ENCODE measurements at regions not wholly inside any gene's neighbourhood (a gene's known extent, or its start where the extent isn't known, plus 50 kb on each side); places are given as distances from the start of the nearest gene placed in this dataset.

DNA sequence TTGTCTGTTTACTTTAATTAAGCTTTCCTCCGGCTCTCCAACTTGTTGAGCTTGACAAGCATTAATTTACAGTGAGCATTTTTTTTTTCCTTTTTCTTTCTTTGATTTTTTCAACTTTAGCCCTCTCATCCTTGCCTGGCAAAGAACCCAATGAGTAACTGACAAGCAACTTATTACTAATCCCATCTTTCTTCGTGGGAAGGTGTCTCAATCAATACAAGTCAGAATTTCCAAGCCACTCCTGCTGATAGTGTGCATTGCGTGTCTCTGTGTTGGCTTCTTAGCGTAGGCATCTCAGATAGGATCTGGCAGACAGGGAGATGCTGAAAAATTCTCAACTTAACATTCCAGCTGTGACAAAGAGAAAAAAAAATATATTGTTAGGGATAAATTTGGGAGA is 527.7 kb upstream of the WWC1 start:
- Mint-ChIP-seq H3K9me3 (peaks cover 0 to 3% (median under 1%) of the 10 kb centered on the region in 8 donors), H3K4me1 (no peaks in the 10 kb centered on the region), H3K27ac (no peak overlapping the region), H3K36me3 (no peaks in the 10 kb centered on the region), H3K4me3 (no peak overlapping the region), H3K27me3 (peaks cover 0 to 4% of the 10 kb centered on the region in 2 donors)
- H3K36me3 ChIP-seq (ENCODE audit: insufficient read depth, low read length) = no peaks in the 10 kb centered on the region
- POLR2A ChIA-PET (ENCODE audit: partially characterized antibody) = no interaction called here
- no peak overlapping the region for H3K27ac ChIP-seq (ENCODE audit: low read depth, low read length)
- H3K9me3 ChIP-seq (ENCODE audit: control insufficient read depth in 1 of 2, low read length in 2 of 2) = no peaks in the 10 kb centered on the region
- DNase-seq = no peak
- intact Hi-C loops (cut with micrococcal nuclease) = no loop called here
- H3K27me3 ChIP-seq (ENCODE audit: insufficient read depth, low read length) = no peaks in the 10 kb centered on the region
- H3K4me3 ChIP-seq (ENCODE audit: low read length in 2 of 2) = no peak overlapping the region
- no peaks in the 10 kb centered on the region for H3K4me1 ChIP-seq (ENCODE audit: insufficient read depth, low read length)
- CTCF ChIA-PET (ENCODE audit: partially characterized antibody) = no interaction called here

DNA sequence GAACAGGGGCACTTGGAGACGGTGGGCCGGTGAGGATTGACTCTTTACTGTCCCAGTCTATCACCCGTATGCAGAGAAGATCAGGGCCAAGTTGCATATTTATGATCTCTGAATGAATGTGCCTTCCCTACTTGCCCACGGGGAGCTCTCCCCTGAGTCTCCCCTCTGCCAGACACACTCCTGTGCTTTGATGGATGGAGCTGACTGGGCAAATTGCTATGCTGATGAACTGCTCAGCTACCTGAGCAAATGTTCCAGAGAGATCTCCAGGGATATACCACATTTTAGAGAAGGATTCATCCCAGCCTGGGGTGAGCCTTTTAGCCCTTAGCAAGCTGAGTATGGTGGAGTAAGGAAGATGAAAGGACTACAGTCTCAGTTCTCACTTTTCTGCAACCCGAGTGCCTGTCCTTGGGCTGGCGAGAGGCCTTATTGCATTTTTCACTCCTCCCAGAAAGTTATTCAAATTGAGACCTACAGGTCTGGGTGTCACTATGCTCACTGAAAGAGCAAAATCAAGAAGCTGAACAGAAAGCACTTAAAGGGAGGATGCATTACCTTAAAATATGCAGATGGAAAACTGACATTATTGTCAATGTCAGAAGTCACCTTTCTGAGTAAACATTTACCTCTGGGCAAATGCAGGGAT is 526.7 kb upstream of the WWC1 start:
- Mint-ChIP-seq H3K27me3 (peaks cover 0 to 4% of the 10 kb centered on the region in 2 donors), H3K36me3 (no peaks in the 10 kb centered on the region), H3K9me3 (peaks cover 0 to 3% (median under 1%) of the 10 kb centered on the region in 8 donors), H3K4me3 (no peak overlapping the region), H3K27ac (no peak overlapping the region), H3K4me1 (no peaks in the 10 kb centered on the region)
- Histone ChIP-seq H3K4me3 (ENCODE audit: low read length in 2 of 2) (no peak overlapping the region), H3K27me3 (ENCODE audit: insufficient read depth, low read length) (no peaks in the 10 kb centered on the region), H3K36me3 (ENCODE audit: insufficient read depth, low read length) (no peaks in the 10 kb centered on the region), H3K4me1 (ENCODE audit: insufficient read depth, low read length) (no peaks in the 10 kb centered on the region), H3K9me3 (ENCODE audit: control insufficient read depth in 1 of 2, low read length in 2 of 2) (no peaks in the 10 kb centered on the region), H3K27ac (ENCODE audit: low read depth, low read length) (no peak overlapping the region)
- no peak for DNase-seq
- ChIA-PET CTCF (ENCODE audit: partially characterized antibody) (no interaction called here), POLR2A (ENCODE audit: partially characterized antibody) (no interaction called here)
- intact Hi-C loops (cut with micrococcal nuclease) = no loop called here

DNA sequence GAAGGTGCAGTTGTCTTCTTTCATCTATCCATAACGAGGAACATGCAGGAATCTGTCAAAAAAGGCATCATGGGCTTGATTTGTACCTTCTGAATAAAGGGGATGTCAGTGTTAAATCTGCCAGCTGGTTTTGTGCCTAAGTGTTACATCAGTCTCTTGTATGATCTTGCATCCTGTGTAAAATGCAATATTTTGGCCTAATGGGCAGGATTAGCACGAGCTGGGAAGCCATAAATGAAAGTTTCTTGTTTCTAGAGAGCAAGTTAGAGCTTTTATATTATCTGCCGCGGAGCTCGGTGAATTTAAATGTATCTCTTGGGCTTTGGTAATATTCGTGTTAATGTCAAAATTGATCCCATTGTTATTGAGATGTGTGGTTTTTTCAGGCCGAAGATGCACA is 526.1 kb upstream of the WWC1 start:
- Histone ChIP-seq H3K4me3 (ENCODE audit: low read length in 2 of 2) (no peak overlapping the region), H3K9me3 (ENCODE audit: control insufficient read depth in 1 of 2, low read length in 2 of 2) (no peaks in the 10 kb centered on the region), H3K4me1 (ENCODE audit: insufficient read depth, low read length) (no peaks in the 10 kb centered on the region), H3K27ac (ENCODE audit: low read depth, low read length) (no peak overlapping the region), H3K36me3 (ENCODE audit: insufficient read depth, low read length) (no peaks in the 10 kb centered on the region), H3K27me3 (ENCODE audit: insufficient read depth, low read length) (no peaks in the 10 kb centered on the region)
- Mint-ChIP-seq H3K36me3 (no peaks in the 10 kb centered on the region), H3K4me3 (no peak overlapping the region), H3K9me3 (peaks cover 0 to 3% (median under 1%) of the 10 kb centered on the region in 8 donors), H3K27me3 (peaks cover 0 to 3% of the 10 kb centered on the region in 2 donors), H3K4me1 (no peaks in the 10 kb centered on the region), H3K27ac (no peak overlapping the region)
- ChIA-PET POLR2A (ENCODE audit: partially characterized antibody) (no interaction called here), CTCF (ENCODE audit: partially characterized antibody) (no interaction called here)
- intact Hi-C loops (cut with micrococcal nuclease) = no loop called here
- DNase-seq = no peak

DNA sequence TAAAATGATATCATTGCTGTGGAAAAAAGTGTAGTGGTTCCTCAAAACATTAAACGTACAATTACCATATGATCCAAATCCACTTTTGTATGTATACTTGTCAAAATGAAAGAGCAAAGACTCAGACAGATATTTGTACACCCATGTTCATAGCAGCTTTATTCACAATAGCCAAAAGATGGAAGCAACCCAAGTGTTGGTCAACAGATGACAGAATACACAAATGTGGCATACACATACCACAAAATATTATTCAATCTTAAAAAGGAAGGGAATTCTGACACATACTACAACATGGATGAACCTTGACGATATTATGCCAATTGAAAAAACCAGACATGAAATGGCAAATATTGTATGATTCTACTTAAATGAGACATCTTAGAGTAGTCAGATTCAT is 524.5 kb upstream of the WWC1 start:
- ChIA-PET CTCF (ENCODE audit: partially characterized antibody) (no interaction called here), POLR2A (ENCODE audit: partially characterized antibody) (no interaction called here)
- DNase-seq = no peak
- no peaks in the 10 kb centered on the region for H3K36me3 ChIP-seq (ENCODE audit: insufficient read depth, low read length)
- intact Hi-C loops (cut with micrococcal nuclease) = no loop called here
- no peaks in the 10 kb centered on the region for H3K4me1 Mint-ChIP-seq
- H3K27ac ChIP-seq (ENCODE audit: low read depth, low read length) = no peak overlapping the region
- no peaks in the 10 kb centered on the region for H3K27me3 ChIP-seq (ENCODE audit: insufficient read depth, low read length)
- no peaks in the 10 kb centered on the region for H3K9me3 ChIP-seq (ENCODE audit: control insufficient read depth in 1 of 2, low read length in 2 of 2)
- H3K4me3 ChIP-seq (ENCODE audit: low read length in 2 of 2) = no peak overlapping the region
- H3K27ac Mint-ChIP-seq = no peak overlapping the region
- H3K27me3 Mint-ChIP-seq = no peaks in the 10 kb centered on the region
- H3K4me3 Mint-ChIP-seq = no peak overlapping the region
- H3K36me3 Mint-ChIP-seq = no peaks in the 10 kb centered on the region
- peaks cover 0 to 3% (median 0%) of the 10 kb centered on the region in 8 donors for H3K9me3 Mint-ChIP-seq
- no peaks in the 10 kb centered on the region for H3K4me1 ChIP-seq (ENCODE audit: insufficient read depth, low read length)

DNA sequence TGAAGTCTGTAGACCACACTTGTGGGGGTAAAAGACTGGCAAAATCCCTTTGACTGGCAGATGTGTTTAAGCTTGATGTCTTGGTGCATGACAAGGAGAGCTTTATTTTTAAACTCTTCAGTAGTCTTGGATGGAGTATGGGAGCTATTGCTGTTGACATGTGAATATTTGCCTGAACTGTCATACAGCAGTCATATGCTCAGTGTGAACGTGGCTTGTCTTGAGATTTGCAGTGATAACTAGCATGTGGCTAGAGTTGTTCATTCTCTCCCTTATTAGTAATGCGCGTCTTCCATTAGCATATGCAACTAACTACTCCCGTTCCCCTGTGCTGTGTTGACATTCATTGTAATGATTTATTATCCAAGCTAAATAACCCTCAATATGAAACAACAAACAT is 523.6 kb upstream of the WWC1 start:
- no peaks in the 10 kb centered on the region for H3K27me3 Mint-ChIP-seq
- Histone ChIP-seq H3K27ac (ENCODE audit: low read depth, low read length) (no peak overlapping the region), H3K9me3 (ENCODE audit: control insufficient read depth in 1 of 2, low read length in 2 of 2) (no peaks in the 10 kb centered on the region), H3K27me3 (ENCODE audit: insufficient read depth, low read length) (no peaks in the 10 kb centered on the region), H3K36me3 (ENCODE audit: insufficient read depth, low read length) (no peaks in the 10 kb centered on the region), H3K4me3 (ENCODE audit: low read length in 2 of 2) (no peak overlapping the region), H3K4me1 (ENCODE audit: insufficient read depth, low read length) (no peaks in the 10 kb centered on the region)
- ChIA-PET POLR2A (ENCODE audit: partially characterized antibody) (no interaction called here), CTCF (ENCODE audit: partially characterized antibody) (no interaction called here)
- H3K4me3 Mint-ChIP-seq = no peak overlapping the region
- no peaks in the 10 kb centered on the region for H3K4me1 Mint-ChIP-seq
- no peaks in the 10 kb centered on the region for H3K36me3 Mint-ChIP-seq
- peaks cover 0 to 3% (median 0%) of the 10 kb centered on the region in 8 donors for H3K9me3 Mint-ChIP-seq
- intact Hi-C loops (cut with micrococcal nuclease) = no loop called here
- H3K27ac Mint-ChIP-seq = no peak overlapping the region
- no peak for DNase-seq

DNA sequence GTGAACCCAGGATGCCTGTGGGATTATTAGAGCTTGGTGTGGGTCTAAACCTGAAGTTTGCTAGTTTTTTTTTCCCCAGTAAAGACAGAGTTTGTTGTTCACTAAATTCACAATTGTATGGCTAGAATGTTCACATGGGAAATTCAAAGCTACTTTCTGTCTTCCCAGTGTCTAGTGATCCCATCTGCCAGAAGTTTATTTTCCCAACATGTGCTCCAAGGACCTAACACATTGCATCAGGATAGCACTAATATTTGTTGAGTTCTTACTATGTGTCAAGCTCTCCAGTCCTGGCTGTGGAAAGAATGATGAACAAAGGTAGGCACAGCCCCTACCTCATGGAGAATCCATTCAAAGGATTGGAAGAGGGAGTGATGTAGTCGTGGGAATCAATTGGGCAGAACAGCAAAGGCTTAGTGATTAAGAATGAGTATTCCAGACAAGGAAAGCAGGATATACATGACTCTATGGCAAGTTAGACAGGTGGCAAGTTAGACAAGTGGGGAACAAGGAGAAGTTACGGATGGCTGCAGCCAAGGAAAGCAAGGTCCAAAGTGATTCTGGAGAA is 521.5 kb upstream of the WWC1 start:
- ChIA-PET CTCF (ENCODE audit: partially characterized antibody) (no interaction called here), POLR2A (ENCODE audit: partially characterized antibody) (no interaction called here)
- no peaks in the 10 kb centered on the region for H3K4me1 ChIP-seq (ENCODE audit: insufficient read depth, low read length)
- H3K4me3 Mint-ChIP-seq = no peak overlapping the region
- H3K4me3 ChIP-seq (ENCODE audit: low read length in 2 of 2) = no peak overlapping the region
- H3K36me3 ChIP-seq (ENCODE audit: insufficient read depth, low read length) = no peaks in the 10 kb centered on the region
- no peak for DNase-seq
- H3K9me3 ChIP-seq (ENCODE audit: control insufficient read depth in 1 of 2, low read length in 2 of 2) = no peaks in the 10 kb centered on the region
- peak overlapping the region in 1 of 7 donors; percentile 36 for H3K27ac Mint-ChIP-seq
- H3K36me3 Mint-ChIP-seq = no peaks in the 10 kb centered on the region
- H3K27ac ChIP-seq (ENCODE audit: low read depth, low read length) = no peak overlapping the region
- H3K27me3 ChIP-seq (ENCODE audit: insufficient read depth, low read length) = no peaks in the 10 kb centered on the region
- no peaks in the 10 kb centered on the region for H3K27me3 Mint-ChIP-seq
- intact Hi-C loops (cut with micrococcal nuclease) = no loop called here
- no peaks in the 10 kb centered on the region for H3K4me1 Mint-ChIP-seq
- H3K9me3 Mint-ChIP-seq = peaks cover 0 to 3% (median 0%) of the 10 kb centered on the region in 8 donors

DNA sequence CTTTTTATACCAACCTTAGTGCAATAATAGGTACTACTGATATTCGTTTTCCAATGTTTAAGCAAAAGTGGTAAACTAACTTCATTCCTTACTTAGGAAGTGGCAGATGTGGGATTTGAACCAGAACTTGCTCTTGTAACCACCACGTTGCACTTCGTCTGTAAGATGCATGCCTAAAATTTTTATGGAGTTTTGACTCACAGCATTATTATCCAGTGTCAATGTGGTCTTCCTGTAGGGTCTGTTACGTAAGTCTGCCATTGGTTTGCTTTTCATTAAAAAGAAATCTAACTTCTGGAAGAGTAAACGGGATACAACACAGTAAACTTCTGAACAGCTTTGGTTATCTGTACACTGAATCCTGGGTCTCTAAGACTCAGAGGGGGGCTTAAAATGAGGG is 521.0 kb upstream of the WWC1 start:
- CTCF ChIA-PET (ENCODE audit: partially characterized antibody) = no interaction called here
- Histone ChIP-seq H3K4me1 (ENCODE audit: insufficient read depth, low read length) (no peaks in the 10 kb centered on the region), H3K27ac (ENCODE audit: low read depth, low read length) (no peak overlapping the region), H3K36me3 (ENCODE audit: insufficient read depth, low read length) (no peaks in the 10 kb centered on the region), H3K4me3 (ENCODE audit: low read length in 2 of 2) (no peak overlapping the region), H3K9me3 (ENCODE audit: control insufficient read depth in 1 of 2, low read length in 2 of 2) (no peaks in the 10 kb centered on the region), H3K27me3 (ENCODE audit: insufficient read depth, low read length) (no peaks in the 10 kb centered on the region)
- DNase-seq = no peak
- Mint-ChIP-seq H3K27ac (no peak overlapping the region), H3K9me3 (peaks cover 0 to 3% (median 0%) of the 10 kb centered on the region in 8 donors), H3K36me3 (no peaks in the 10 kb centered on the region), H3K27me3 (no peaks in the 10 kb centered on the region), H3K4me1 (no peaks in the 10 kb centered on the region), H3K4me3 (no peak overlapping the region)
- intact Hi-C loops (cut with micrococcal nuclease) = no loop called here
- POLR2A ChIA-PET (ENCODE audit: partially characterized antibody) = no interaction called here

DNA sequence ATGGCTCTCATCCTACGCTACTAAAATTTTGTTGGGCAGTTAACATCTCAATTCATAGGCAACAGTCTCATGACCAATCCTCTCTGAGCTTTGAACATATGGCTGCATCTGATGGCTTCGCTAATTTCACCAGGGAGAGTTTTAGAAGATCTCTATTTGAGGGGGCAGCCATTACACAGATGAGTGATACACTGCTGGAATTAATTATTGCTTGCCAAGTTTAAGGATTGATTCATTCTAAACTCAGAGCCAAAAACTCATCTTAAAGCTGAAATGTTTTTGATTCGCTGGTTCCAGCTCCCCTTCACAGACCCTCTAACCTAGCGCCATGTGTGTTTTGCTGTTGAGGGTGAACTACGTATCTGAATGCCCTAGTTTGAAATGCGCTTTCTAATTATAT is 519.9 kb upstream of the WWC1 start:
- Mint-ChIP-seq H3K4me3 (no peak overlapping the region), H3K27me3 (no peaks in the 10 kb centered on the region), H3K36me3 (no peaks in the 10 kb centered on the region), H3K9me3 (peaks cover 0 to 2% (median 0%) of the 10 kb centered on the region in 8 donors), H3K27ac (no peak overlapping the region), H3K4me1 (no peaks in the 10 kb centered on the region)
- Histone ChIP-seq H3K27me3 (ENCODE audit: insufficient read depth, low read length) (no peaks in the 10 kb centered on the region), H3K36me3 (ENCODE audit: insufficient read depth, low read length) (no peaks in the 10 kb centered on the region), H3K4me3 (ENCODE audit: low read length in 2 of 2) (no peak overlapping the region), H3K4me1 (ENCODE audit: insufficient read depth, low read length) (no peaks in the 10 kb centered on the region), H3K27ac (ENCODE audit: low read depth, low read length) (no peak overlapping the region), H3K9me3 (ENCODE audit: control insufficient read depth in 1 of 2, low read length in 2 of 2) (no peaks in the 10 kb centered on the region)
- intact Hi-C loops (cut with micrococcal nuclease) = no loop called here
- POLR2A ChIA-PET (ENCODE audit: partially characterized antibody) = no interaction called here
- DNase-seq = no peak
- CTCF ChIA-PET (ENCODE audit: partially characterized antibody) = no interaction called here

Data from CD4-positive, alpha-beta memory T cell (primary cell).